PC-9 (cell line): ENCODE measurements at regions not wholly inside any gene's neighbourhood (a gene's known extent, or its start where the extent isn't known, plus 50 kb on each side); places are given as distances from the start of the nearest gene placed in this dataset.

Experiments used
- CTCF ChIP-seq: fragments of 200-600 bp; sonication (generic); conservative IDR thresholded peaks from 2 replicates; pipeline ENCODE4 v1.6.1; 2017; ENCODE audit warnings: mixed run types, antibody characterized with exemption, mild to moderate bottlenecking, moderate library complexity
- EZH2 ChIP-seq: fragments of 200-600 bp; sonication (generic); IDR thresholded peaks from 2 replicates; pipeline ENCODE4 v1.8.0; 2017; ENCODE audit warnings: antibody characterized with exemption, low read depth

- TF ChIP-seq CTCF, result no peak
- TF ChIP-seq EZH2, result no peak
Measured at GRCh38 chr20:60977901-60978300, 274.2 kb upstream of the CDH4 start.
